ENCODE measurements at regions not wholly inside any gene's neighbourhood (a gene's known extent, or its start where the extent isn't known, plus 50 kb on each side); places are given as distances from the start of the nearest gene placed in this dataset.

GRCh38 chr2:145258903-145259579, 739.1 kb upstream of the ZEB2 start:
- TF ChIP-seq CTCF (IDR thresholded peaks at IDR 0.05), result no peak
- TF ChIP-seq POLR2A (IDR thresholded peaks at IDR 0.05), result no peak

Data from testis (tissue), 2 donors.